Natural killer cell (primary cell): ENCODE measurements at regions not wholly inside any gene's neighbourhood (a gene's known extent, or its start where the extent isn't known, plus 50 kb on each side); places are given as distances from the start of the nearest gene placed in this dataset.

ENCODE experiments used
- ATAC-seq, 3 donors: fragments of 150-1000 bp in 2 of 3; fragments of 200-7000 bp in 1 of 3; cut with Tn5 transposase; 1 replicate in 1 of 3; 2 replicates in 2 of 3; pipeline ENCODE4 v1.10.0; 2021; ENCODE audit warnings: mild to moderate bottlenecking in 2 of 3, moderate library complexity in 2 of 3
- DNase-seq, 2 donors: peaks; one replicate each; pipeline versions ENCODE4 v3.0.0 to v3.0.0-alpha.2; 2013 to 2021; ENCODE audit warnings: mixed read lengths in 1 of 2
- H3K27ac ChIP-seq: one replicate; pipeline ENCODE4 v1.5.1; 2013; ENCODE audit warnings: mild to moderate bottlenecking, low read length
- H3K27me3 ChIP-seq: one replicate; pipeline ENCODE4 v1.6.1; 2013; ENCODE audit warnings: low read length; ENCODE audit not compliant: control insufficient read depth, insufficient read depth
- H3K36me3 ChIP-seq: one replicate; pipeline ENCODE4 v1.6.1; 2013; ENCODE audit warnings: low read length; ENCODE audit not compliant: control insufficient read depth, insufficient read depth
- H3K4me1 ChIP-seq: one replicate; pipeline ENCODE4 v1.6.1; 2013; ENCODE audit warnings: low read length; ENCODE audit not compliant: control insufficient read depth, insufficient read depth
- H3K4me3 ChIP-seq: one replicate; pipeline ENCODE4 v1.5.1; 2013; ENCODE audit warnings: low read length
- H3K9me3 ChIP-seq: one replicate; pipeline ENCODE4 v1.6.1; 2013; ENCODE audit warnings: low read length; ENCODE audit not compliant: control insufficient read depth, insufficient read depth
- H3K27ac Mint-ChIP-seq, 2 donors: one replicate each; pipeline ENCODE4 v1.8.0; 2022; ENCODE audit warnings: mild to moderate bottlenecking in 2 of 2, mixed read lengths in 2 of 2, moderate library complexity in 1 of 2
- H3K27me3 Mint-ChIP-seq, 2 donors: one replicate each; pipeline ENCODE4 v1.8.0; 2022; ENCODE audit warnings: low read depth in 2 of 2, mixed read lengths in 2 of 2
- H3K36me3 Mint-ChIP-seq: one replicate; pipeline ENCODE4 v1.8.0; 2022; ENCODE audit warnings: mixed read lengths
- H3K4me1 Mint-ChIP-seq, 2 donors: one replicate each; pipeline ENCODE4 v1.8.0; 2022; ENCODE audit warnings: mixed read lengths in 2 of 2
- H3K4me3 Mint-ChIP-seq: one replicate; pipeline ENCODE4 v1.8.0; 2022; ENCODE audit warnings: mild to moderate bottlenecking, moderate library complexity, mixed read lengths
- H3K9me3 Mint-ChIP-seq, 2 donors: one replicate each; pipeline ENCODE4 v1.8.0; 2022; ENCODE audit warnings: mixed read lengths in 2 of 2
- CTCF ChIP-seq: fragments of 200-600 bp; IDR thresholded peaks from one replicate; pipeline ENCODE4 v1.8.0; 2022; ENCODE audit warnings: antibody characterized with exemption
- WGBS: methylation state at CpG from one replicate; pipeline ENCODE4 v1.1.7; 2013; ENCODE audit warnings: missing lambda C conversion rate; ENCODE audit not compliant: insufficient coverage; 5-methylcytosine and 5-hydroxymethylcytosine counted together
- intact Hi-C: fragments of 100-400 bp; cut with micrococcal nuclease; formaldehyde crosslinking; loops from one replicate; pipeline ENCODE4 v1.14.2; 2022

- Mint-ChIP-seq H3K36me3 (peaks cover 30% of the 10 kb centered on the region), H3K27me3 (no peaks in the 10 kb centered on the region), H3K27ac (peak overlapping the region; percentile 71 to 76), H3K4me1 (peaks cover 30 to 43% of the 10 kb centered on the region in 2 donors), H3K9me3 (no peaks in the 10 kb centered on the region), H3K4me3 (no peak overlapping the region)
- DNase-seq (no peak), ATAC-seq (peak in 1 of 3 donors; percentile 45)
- Histone ChIP-seq H3K4me3 (no peak overlapping the region), H3K4me1 (no peaks in the 10 kb centered on the region), H3K9me3 (no peaks in the 10 kb centered on the region), H3K27ac (no peak overlapping the region), H3K27me3 (no peaks in the 10 kb centered on the region), H3K36me3 (peaks cover 66% of the 10 kb centered on the region)
- intact Hi-C loops, result no loop called here
- TF ChIP-seq CTCF, result no peak
- WGBS, result 88% methylated on average over 1 of the region's 1 CpG
These were observed 493.8 kb downstream of the UTRN start for GRCh38 chr6:144778773-144779492.

- no peak overlapping the region for H3K4me3 ChIP-seq
- DNase-seq (no peak), ATAC-seq (no peak)
- H3K9me3 ChIP-seq, result no peaks in the 10 kb centered on the region
- H3K27me3 ChIP-seq, result no peaks in the 10 kb centered on the region
- Mint-ChIP-seq H3K9me3 (no peaks in the 10 kb centered on the region), H3K27ac (peak overlapping the region in 1 of 2 donors; percentile 27), H3K27me3 (no peaks in the 10 kb centered on the region), H3K4me1 (peaks cover 26 to 42% of the 10 kb centered on the region in 2 donors), H3K4me3 (no peak overlapping the region), H3K36me3 (peaks cover 6% of the 10 kb centered on the region)
- H3K36me3 ChIP-seq, result peaks cover 52% of the 10 kb centered on the region
- H3K4me1 ChIP-seq, result no peaks in the 10 kb centered on the region
- no peak overlapping the region for H3K27ac ChIP-seq
- no peak for TF ChIP-seq CTCF
- 97% methylated on average over 2 of the region's 3 CpGs for WGBS
- intact Hi-C loops, result no loop called here
These were observed 496.7 kb downstream of the UTRN start for GRCh38 chr6:144781836-144782235.

GRCh38 chr6:144782634-144783033 lies 497.5 kb downstream of the UTRN start:
- WGBS, result 83% methylated on average over 6 of the region's 6 CpGs
- Histone ChIP-seq H3K4me3 (no peak overlapping the region), H3K27me3 (no peaks in the 10 kb centered on the region), H3K9me3 (no peaks in the 10 kb centered on the region), H3K4me1 (no peaks in the 10 kb centered on the region), H3K27ac (no peak overlapping the region), H3K36me3 (peaks cover 54% of the 10 kb centered on the region)
- peaks cover 6% of the 10 kb centered on the region for H3K36me3 Mint-ChIP-seq
- peaks cover 22 to 38% of the 10 kb centered on the region in 2 donors for H3K4me1 Mint-ChIP-seq
- ATAC-seq (no peak), DNase-seq (no peak)
- TF ChIP-seq CTCF, result no peak
- no peaks in the 10 kb centered on the region for H3K9me3 Mint-ChIP-seq
- no peaks in the 10 kb centered on the region for H3K27me3 Mint-ChIP-seq
- intact Hi-C loops, result no loop called here
- no peak overlapping the region for H3K4me3 Mint-ChIP-seq
- no peak overlapping the region for H3K27ac Mint-ChIP-seq

- Mint-ChIP-seq H3K9me3 (no peaks in the 10 kb centered on the region), H3K4me3 (no peak overlapping the region), H3K4me1 (peaks cover 14 to 30% of the 10 kb centered on the region in 2 donors), H3K27me3 (no peaks in the 10 kb centered on the region), H3K36me3 (peaks cover 6% of the 10 kb centered on the region), H3K27ac (no peak overlapping the region)
- peaks cover 63% of the 10 kb centered on the region for H3K36me3 ChIP-seq
- no peaks in the 10 kb centered on the region for H3K4me1 ChIP-seq
- no peaks in the 10 kb centered on the region for H3K27me3 ChIP-seq
- no peak overlapping the region for H3K4me3 ChIP-seq
- DNase-seq, result no peak
- no peak overlapping the region for H3K27ac ChIP-seq
- 92% methylated on average over 2 of the region's 3 CpGs for WGBS
- intact Hi-C loops, result no loop called here
- H3K9me3 ChIP-seq, result no peaks in the 10 kb centered on the region
- TF ChIP-seq CTCF, result no peak
- ATAC-seq, result no peak
These were observed 499.9 kb downstream of the UTRN start for GRCh38 chr6:144785056-144785455.
